RCC 7860 (cell line): ENCODE measurements at regions not wholly inside any gene's neighbourhood (a gene's known extent, or its start where the extent isn't known, plus 50 kb on each side); places are given as distances from the start of the nearest gene placed in this dataset.
"Not testable (repeated sequence)": the region's sequence is repeated elsewhere in the genome, so short reads cannot be mapped to it uniquely, and the experiment has no call there.

Experiments used
- DNase-seq: peaks from one replicate; pipeline ENCODE4 v3.0.0-alpha.2; 2015; ENCODE audit warnings: low spot score
- FAIRE-seq: peaks from 2 replicates; lab custom pipeline; 2012; peaks lifted over from hg19 to GRCh38; lab: Jason Lieb, UNC

GRCh38 chr7:85384392-85384791, 197.5 kb upstream of the SEMA3D start:
- no peak for DNase-seq
- FAIRE-seq, result no peak

GRCh38 chr7:85381212-85381611, 194.4 kb upstream of the SEMA3D start:
- no peak for DNase-seq
- FAIRE-seq, result no peak

- FAIRE-seq, result no peak
- DNase-seq, result no peak
These were observed 189.7 kb upstream of the SEMA3D start for GRCh38 chr7:85376589-85376988.

GRCh38 chr7:85356916-85357315, 170.1 kb upstream of the SEMA3D start:
- no peak for FAIRE-seq
- DNase-seq, result no peak

GRCh38 chr7:85343484-85343883, 156.6 kb upstream of the SEMA3D start:
- FAIRE-seq (no peak), DNase-seq (no peak)

GRCh38 chr7:85342781-85343180, 155.9 kb upstream of the SEMA3D start:
- DNase-seq (no peak), FAIRE-seq (no peak)

- FAIRE-seq (no peak), DNase-seq (no peak)
These were observed 155.1 kb upstream of the SEMA3D start for GRCh38 chr7:85341973-85342372.

- DNase-seq (no peak), FAIRE-seq (no peak)
These were observed 154.3 kb upstream of the SEMA3D start for GRCh38 chr7:85341121-85341520.

- DNase-seq, result no peak
- FAIRE-seq, result no peak
These were observed 149.2 kb upstream of the SEMA3D start for GRCh38 chr7:85336086-85336485.

- DNase-seq, FAIRE-seq: not testable (repeated sequence)
These were observed 148.3 kb upstream of the SEMA3D start for GRCh38 chr7:85335113-85335512.

- no peak for DNase-seq
These were observed 141.7 kb upstream of the SEMA3D start for GRCh38 chr7:85328456-85328998.

GRCh38 chr7:85324145-85324799, 137.4 kb upstream of the SEMA3D start:
- FAIRE-seq (no peak), DNase-seq (no peak)

More at GRCh38 chr7:85328456-85328998, 141.7 kb upstream of the SEMA3D start:
- FAIRE-seq, result no peak

GRCh38 chr7:85322252-85322651, 135.4 kb upstream of the SEMA3D start:
- no peak for FAIRE-seq
- DNase-seq, result no peak

- DNase-seq (no peak), FAIRE-seq (no peak)
These were observed 134.0 kb upstream of the SEMA3D start for GRCh38 chr7:85320699-85321476.

GRCh38 chr7:85316489-85316888, 129.6 kb upstream of the SEMA3D start:
- no peak for DNase-seq
- FAIRE-seq, result no peak

- no peak for DNase-seq
- FAIRE-seq, result no peak
These were observed 123.4 kb upstream of the SEMA3D start for GRCh38 chr7:85310301-85310700.

- FAIRE-seq, result no peak
These were observed 119.3 kb upstream of the SEMA3D start for GRCh38 chr7:85306115-85306514.

GRCh38 chr7:85294176-85294575, 107.3 kb upstream of the SEMA3D start:
- DNase-seq, result no peak
- FAIRE-seq, result no peak

More at GRCh38 chr7:85306115-85306514, 119.3 kb upstream of the SEMA3D start:
- DNase-seq, result no peak

- FAIRE-seq (no peak), DNase-seq (no peak)
These were observed 106.2 kb upstream of the SEMA3D start for GRCh38 chr7:85292908-85293576.

- DNase-seq (no peak), FAIRE-seq (no peak)
These were observed 103.4 kb upstream of the SEMA3D start for GRCh38 chr7:85290269-85290668.

GRCh38 chr7:85289279-85289678, 102.4 kb upstream of the SEMA3D start:
- DNase-seq (no peak), FAIRE-seq (no peak)
